HG03108 (cell line): ENCODE measurements at regions not wholly inside any gene's neighbourhood (a gene's known extent, or its start where the extent isn't known, plus 50 kb on each side); places are given as distances from the start of the nearest gene placed in this dataset.

Source experiments
- ATAC-seq: cut with Tn5 transposase; IDR thresholded peaks from one replicate; pipeline ENCODE4 v1.9.1; 2021; ENCODE audit warnings: moderate library complexity; ENCODE audit not compliant: unreplicated experiment

GRCh38 chr20:39888310-39888709 is 800.7 kb downstream of the MAFB start:
- ATAC-seq = no peak

- no peak for ATAC-seq
These were observed 802.3 kb downstream of the MAFB start for GRCh38 chr20:39886650-39887190.

GRCh38 chr20:39885975-39886649 is 802.9 kb downstream of the MAFB start:
- no peak for ATAC-seq

- ATAC-seq = no peak
These were observed 806.2 kb downstream of the MAFB start for GRCh38 chr20:39882806-39883205.

- no peak for ATAC-seq
These were observed 808.1 kb downstream of the MAFB start for GRCh38 chr20:39880890-39881289.

- ATAC-seq = no peak
These were observed 809.7 kb downstream of the MAFB start for GRCh38 chr20:39879296-39879695.

- ATAC-seq = no peak
These were observed 810.2 kb downstream of the MAFB start for GRCh38 chr20:39878809-39879208.

- ATAC-seq = no peak
These were observed 810.7 kb downstream of the MAFB start for GRCh38 chr20:39878320-39878719.

GRCh38 chr20:39877788-39878187 is 811.2 kb downstream of the MAFB start:
- ATAC-seq = no peak

GRCh38 chr20:39876976-39877635 is 811.9 kb downstream of the MAFB start:
- ATAC-seq = no peak

GRCh38 chr20:39875492-39876110 is 813.4 kb downstream of the MAFB start:
- no peak for ATAC-seq

GRCh38 chr20:39874049-39874893 is 814.8 kb downstream of the MAFB start:
- peak; percentile 90 for ATAC-seq

- ATAC-seq = no peak
These were observed 815.8 kb downstream of the MAFB start for GRCh38 chr20:39873286-39873685.

GRCh38 chr20:39871013-39871412 is 818.0 kb downstream of the MAFB start:
- ATAC-seq = no peak

- ATAC-seq = no peak
These were observed 823.6 kb downstream of the MAFB start for GRCh38 chr20:39865446-39865845.

GRCh38 chr20:39862470-39862891 is 826.6 kb downstream of the MAFB start:
- ATAC-seq = no peak

GRCh38 chr20:39861381-39861780 is 827.7 kb downstream of the MAFB start:
- ATAC-seq = no peak

GRCh38 chr20:39857835-39858234 is 831.2 kb downstream of the MAFB start:
- ATAC-seq = no peak

- ATAC-seq = no peak
These were observed 831.8 kb downstream of the MAFB start for GRCh38 chr20:39857187-39857586.

- no peak for ATAC-seq
These were observed 833.2 kb downstream of the MAFB start for GRCh38 chr20:39855799-39856198.

- no peak for ATAC-seq
These were observed 834.0 kb downstream of the MAFB start for GRCh38 chr20:39855056-39855455.
